GM12878 (cell line): ENCODE measurements at regions not wholly inside any gene's neighbourhood (a gene's known extent, or its start where the extent isn't known, plus 50 kb on each side); places are given as distances from the start of the nearest gene placed in this dataset.

ENCODE experiments used
- ATAC-seq: fragments of 200-7000 bp; cut with Tn5 transposase; 3 replicates; pipeline ENCODE4 v1.9.1; 2020; ENCODE audit warnings: mild to moderate bottlenecking, moderate library complexity
- BruUV-seq: library from RNA; stranded (reverse); fragments of 400-500 nt; replicated peaks from 2 replicates; lab custom pipeline; 2021; lab: Mats Ljungman, UMichigan
- CTCF ChIA-PET: fragments of 300-600 bp; sonication (Branson Sonifier 250); formaldehyde crosslinking; extraction: SDS; loops from one replicate; lab custom pipeline; 2021; ENCODE audit warnings: inconsistent platforms; lab: Yijun Ruan, JAX
- POLR2A ChIA-PET: fragments of 350-600 bp; formaldehyde crosslinking; extraction: SDS; loops from one replicate; lab custom pipeline; 2021; ENCODE audit warnings: inconsistent platforms; lab: Charles Lee
- RAD21 ChIA-PET: fragments of 300-600 bp; sonication (Branson Sonifier 250); formaldehyde crosslinking; loops from one replicate; lab custom pipeline; 2023; ENCODE audit warnings: antibody characterized with exemption; ENCODE audit not compliant: unreplicated experiment; lab: Charles Lee
- SMC1A ChIA-PET: fragments of 300-600 bp; sonication (Branson Sonifier 250); formaldehyde crosslinking; loops from one replicate; lab custom pipeline; 2023; ENCODE audit not compliant: unreplicated experiment, uncharacterized antibody; lab: Charles Lee
- DNase-seq: peaks from one replicate; pipeline ENCODE4 v3.0.0-alpha.2; 2011; ENCODE audit warnings: low read depth, low spot score
- FAIRE-seq: peaks from 3 replicates; lab custom pipeline; 2011; peaks lifted over from hg19 to GRCh38; lab: Jason Lieb, UNC
- H2AFZ ChIP-seq: 2 replicates; pipeline ENCODE4 v1.6.0; 2011; ENCODE audit warnings: low read depth, low read length, control low read depth; ENCODE audit not compliant: control insufficient read depth
- H3K27ac ChIP-seq: 2 replicates; pipeline ENCODE4 v1.5.1; 2011; ENCODE audit warnings: control low read depth; ENCODE audit not compliant: control insufficient read depth, insufficient read depth
- H3K27me3 ChIP-seq, 2 experiments: replicated peaks in 1 of 2; 2 replicates each; pipeline versions ENCODE4 v1.6.0 to v1.6.1; 2011; ENCODE audit warnings: low read length in 1 of 2; ENCODE audit not compliant: control insufficient read depth in 2 of 2, insufficient read depth in 2 of 2
- H3K36me3 ChIP-seq, 2 experiments: 2 replicates each; pipeline ENCODE4 v1.5.1; 2011; ENCODE audit warnings: low read length in 1 of 2; ENCODE audit not compliant: control insufficient read depth in 2 of 2, insufficient read depth in 2 of 2
- H3K4me1 ChIP-seq: 2 replicates; pipeline ENCODE4 v1.6.1; 2011; ENCODE audit warnings: mild to moderate bottlenecking, low read length, moderate library complexity, mixed read lengths; ENCODE audit not compliant: control insufficient read depth, insufficient read depth
- H3K4me2 ChIP-seq: 2 replicates; pipeline ENCODE4 v1.6.0; 2011; ENCODE audit warnings: control low read depth; ENCODE audit not compliant: control insufficient read depth, insufficient read depth
- H3K4me3 ChIP-seq: fragments of 200-600 bp; sonication (generic); 2 replicates; pipeline ENCODE4 v1.5.1; 2016
- H3K79me2 ChIP-seq: 2 replicates; pipeline ENCODE4 v1.6.0; 2011; ENCODE audit warnings: low read length; ENCODE audit not compliant: control insufficient read depth, insufficient read depth
- H3K9ac ChIP-seq: 2 replicates; pipeline ENCODE4 v1.8.0; 2011; ENCODE audit warnings: low read length, control low read depth, mixed read lengths; ENCODE audit not compliant: control insufficient read depth, insufficient read depth
- H3K9me3 ChIP-seq: replicated peaks from 3 replicates; pipeline ENCODE4 v1.5.1; 2011; ENCODE audit warnings: mild to moderate bottlenecking, low read length; ENCODE audit not compliant: control insufficient read depth, insufficient read depth
- H4K20me1 ChIP-seq: 2 replicates; pipeline ENCODE4 v1.6.0; 2011; ENCODE audit not compliant: control insufficient read depth, insufficient read depth
- BACH1 ChIP-seq: fragments of 450-650 bp; IDR thresholded peaks from 2 replicates; pipeline ENCODE4 v1.6.1; 2017; ENCODE audit warnings: mild to moderate bottlenecking, borderline replicate concordance
- CHD1 ChIP-seq: IDR thresholded peaks from 2 replicates; pipeline ENCODE4 v1.6.1; 2012; ENCODE audit warnings: low read depth, low read length, improper control_type of control experiment
- CHD2 ChIP-seq: IDR thresholded peaks from 2 replicates; pipeline ENCODE4 v1.6.1; 2011; ENCODE audit warnings: low read depth, low read length, improper control_type of control experiment, borderline replicate concordance
- NFIC ChIP-seq: IDR thresholded peaks from 2 replicates; pipeline ENCODE4 v1.6.1; 2012; ENCODE audit warnings: low read depth, mild to moderate bottlenecking, inconsistent platforms, low read length, moderate library complexity
- POLR2A ChIP-seq: IDR thresholded peaks from 2 replicates; pipeline ENCODE4 v1.6.1; 2011; ENCODE audit warnings: low read depth, mild to moderate bottlenecking, low read length
- ZZZ3 ChIP-seq: IDR thresholded peaks from 2 replicates; pipeline ENCODE4 v1.6.1; 2011; ENCODE audit warnings: low read depth; ENCODE audit not compliant: control insufficient read depth, insufficient read length
- WGBS: methylation state at CpG from one replicate; pipeline ENCODE4 v1.1.6; 2016; ENCODE audit warnings: low lambda C conversion rate; ENCODE audit not compliant: insufficient replicate concordance, insufficient coverage; ENCODE audit errors: missing lambda C conversion rate; 5-methylcytosine and 5-hydroxymethylcytosine counted together
- in situ Hi-C: fragments of 300-500 bp; cut with MboI; formaldehyde crosslinking; loops from 9 replicates; pipeline ENCODE4 v1.14.3; 2018; ENCODE audit warnings: mixed read lengths
- intact Hi-C: fragments of 100-400 bp; cut with micrococcal nuclease; formaldehyde crosslinking; loops from one replicate; pipeline ENCODE4 v1.14.2; 2022; ENCODE audit not compliant: unreplicated experiment
- TF ChIP-seq, protein P1 (sequence below), 3 experiments: IDR thresholded peaks in 2 of 3; conservative IDR thresholded peaks in 1 of 3; 2 replicates each; pipeline ENCODE4 v1.5.1; 2011; ENCODE audit warnings: low read depth in 3 of 3, low read length in 3 of 3, mild to moderate bottlenecking in 3 of 3, control low read depth in 2 of 3, moderate library complexity in 2 of 3, inconsistent platforms in 1 of 3, mixed read lengths in 1 of 3; ENCODE audit not compliant: control insufficient read depth in 2 of 3, insufficient read depth in 1 of 3; ENCODE audit errors: extremely low read depth in 1 of 3
- TF ChIP-seq, protein P2 (sequence below): fragments of 150-350 bp; IDR thresholded peaks from 2 replicates; pipeline ENCODE4 v1.6.1; 2016; ENCODE audit warnings: low read depth, low read length
- TF ChIP-seq, protein P3 (sequence below): IDR thresholded peaks from 2 replicates; pipeline ENCODE4 v1.6.1; 2011; ENCODE audit warnings: borderline replicate concordance, low read depth, mild to moderate bottlenecking, moderate library complexity, low read length; ENCODE audit not compliant: insufficient read depth, poor library complexity, severe bottlenecking
- TF ChIP-seq, protein P4 (sequence below): fragments of 450-650 bp; formaldehyde crosslinking; IDR thresholded peaks from 2 replicates; pipeline ENCODE4 v1.5.0; 2022; ENCODE audit warnings: mild to moderate bottlenecking, missing genetic modification characterization
- TF ChIP-seq, protein P5 (sequence below): fragments of 450-650 bp; IDR thresholded peaks from 2 replicates; pipeline ENCODE4 v1.6.1; 2017; ENCODE audit warnings: borderline replicate concordance

DNA sequence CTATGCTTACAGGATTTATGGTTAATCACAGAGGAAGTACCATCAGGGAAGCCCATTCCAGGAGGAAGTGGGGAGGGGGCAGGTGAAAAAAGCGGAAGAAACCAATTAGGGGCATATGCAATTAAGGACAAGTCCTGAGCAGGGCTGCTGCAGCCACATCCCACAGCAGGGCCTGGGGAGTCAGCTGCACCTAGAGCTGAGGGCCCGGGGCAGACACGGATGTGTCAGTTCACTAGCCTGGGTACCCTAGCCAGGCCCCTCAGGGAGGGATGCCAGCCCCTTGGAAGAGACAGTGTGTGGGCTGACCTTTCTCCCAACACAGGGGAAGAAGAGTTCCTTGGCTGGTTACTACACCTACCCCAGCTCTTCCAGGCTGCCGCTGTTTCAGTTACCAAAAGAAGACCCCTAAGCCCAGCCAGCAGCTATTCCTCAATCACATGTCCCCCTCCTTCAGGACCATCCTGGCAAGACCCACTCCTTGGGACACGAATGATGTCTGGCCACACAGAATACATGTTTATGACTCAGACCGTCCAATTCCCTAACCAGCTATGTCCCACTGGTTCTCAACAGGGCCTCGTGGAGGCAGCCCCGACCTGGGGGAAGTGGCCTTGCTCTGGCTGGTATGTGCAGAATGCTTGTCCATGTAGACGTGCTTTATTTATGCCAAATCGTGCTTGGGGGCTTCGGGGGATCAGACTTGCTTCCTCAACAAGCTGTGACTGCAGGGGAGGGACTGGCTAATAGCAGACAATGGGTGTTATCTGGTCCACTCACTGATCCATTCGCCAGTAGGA is 133.7 kb upstream of the RTL1 start:
- POLR2A ChIA-PET: no interaction called here
- no peaks in the 10 kb centered on the region for H3K27me3 ChIP-seq
- no peaks in the 10 kb centered on the region for H3K4me1 ChIP-seq
- in situ Hi-C loops (no loop called here), intact Hi-C loops (no loop called here)
- no peak overlapping the region for H3K4me3 ChIP-seq
- RAD21 ChIA-PET: no interaction called here
- no peaks in the 10 kb centered on the region for H4K20me1 ChIP-seq
- 21% methylated on average over 12 of the region's 12 CpGs for WGBS
- BruUV-seq: no TSS peak
- DNase-seq (no peak), ATAC-seq (no peak), FAIRE-seq (no peak)
- H3K27ac ChIP-seq: no peak overlapping the region
- H3K9me3 ChIP-seq: no peaks in the 10 kb centered on the region
- no peak overlapping the region for H2AFZ ChIP-seq
- no peaks in the 10 kb centered on the region for H3K36me3 ChIP-seq
- CTCF ChIA-PET: no interaction called here
- H3K79me2 ChIP-seq: no peaks in the 10 kb centered on the region
- no peak overlapping the region for H3K4me2 ChIP-seq
- no peak overlapping the region for H3K9ac ChIP-seq
- SMC1A ChIA-PET: no interaction called here
- TF ChIP-seq NFIC: no peak
- TF ChIP-seq, protein P1, sequence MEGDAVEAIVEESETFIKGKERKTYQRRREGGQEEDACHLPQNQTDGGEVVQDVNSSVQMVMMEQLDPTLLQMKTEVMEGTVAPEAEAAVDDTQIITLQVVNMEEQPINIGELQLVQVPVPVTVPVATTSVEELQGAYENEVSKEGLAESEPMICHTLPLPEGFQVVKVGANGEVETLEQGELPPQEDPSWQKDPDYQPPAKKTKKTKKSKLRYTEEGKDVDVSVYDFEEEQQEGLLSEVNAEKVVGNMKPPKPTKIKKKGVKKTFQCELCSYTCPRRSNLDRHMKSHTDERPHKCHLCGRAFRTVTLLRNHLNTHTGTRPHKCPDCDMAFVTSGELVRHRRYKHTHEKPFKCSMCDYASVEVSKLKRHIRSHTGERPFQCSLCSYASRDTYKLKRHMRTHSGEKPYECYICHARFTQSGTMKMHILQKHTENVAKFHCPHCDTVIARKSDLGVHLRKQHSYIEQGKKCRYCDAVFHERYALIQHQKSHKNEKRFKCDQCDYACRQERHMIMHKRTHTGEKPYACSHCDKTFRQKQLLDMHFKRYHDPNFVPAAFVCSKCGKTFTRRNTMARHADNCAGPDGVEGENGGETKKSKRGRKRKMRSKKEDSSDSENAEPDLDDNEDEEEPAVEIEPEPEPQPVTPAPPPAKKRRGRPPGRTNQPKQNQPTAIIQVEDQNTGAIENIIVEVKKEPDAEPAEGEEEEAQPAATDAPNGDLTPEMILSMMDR (IDR thresholded peaks at IDR 0.05 in 2 of 3, conservative IDR thresholded peaks at IDR 0.05 in 1 of 3; ENCODE audit: control insufficient read depth in 2 of 3, extremely low read depth in 1 of 3, insufficient read depth in 1 of 3, low read depth in 3 of 3, low read length in 3 of 3): no peak
- TF ChIP-seq, protein P2, sequence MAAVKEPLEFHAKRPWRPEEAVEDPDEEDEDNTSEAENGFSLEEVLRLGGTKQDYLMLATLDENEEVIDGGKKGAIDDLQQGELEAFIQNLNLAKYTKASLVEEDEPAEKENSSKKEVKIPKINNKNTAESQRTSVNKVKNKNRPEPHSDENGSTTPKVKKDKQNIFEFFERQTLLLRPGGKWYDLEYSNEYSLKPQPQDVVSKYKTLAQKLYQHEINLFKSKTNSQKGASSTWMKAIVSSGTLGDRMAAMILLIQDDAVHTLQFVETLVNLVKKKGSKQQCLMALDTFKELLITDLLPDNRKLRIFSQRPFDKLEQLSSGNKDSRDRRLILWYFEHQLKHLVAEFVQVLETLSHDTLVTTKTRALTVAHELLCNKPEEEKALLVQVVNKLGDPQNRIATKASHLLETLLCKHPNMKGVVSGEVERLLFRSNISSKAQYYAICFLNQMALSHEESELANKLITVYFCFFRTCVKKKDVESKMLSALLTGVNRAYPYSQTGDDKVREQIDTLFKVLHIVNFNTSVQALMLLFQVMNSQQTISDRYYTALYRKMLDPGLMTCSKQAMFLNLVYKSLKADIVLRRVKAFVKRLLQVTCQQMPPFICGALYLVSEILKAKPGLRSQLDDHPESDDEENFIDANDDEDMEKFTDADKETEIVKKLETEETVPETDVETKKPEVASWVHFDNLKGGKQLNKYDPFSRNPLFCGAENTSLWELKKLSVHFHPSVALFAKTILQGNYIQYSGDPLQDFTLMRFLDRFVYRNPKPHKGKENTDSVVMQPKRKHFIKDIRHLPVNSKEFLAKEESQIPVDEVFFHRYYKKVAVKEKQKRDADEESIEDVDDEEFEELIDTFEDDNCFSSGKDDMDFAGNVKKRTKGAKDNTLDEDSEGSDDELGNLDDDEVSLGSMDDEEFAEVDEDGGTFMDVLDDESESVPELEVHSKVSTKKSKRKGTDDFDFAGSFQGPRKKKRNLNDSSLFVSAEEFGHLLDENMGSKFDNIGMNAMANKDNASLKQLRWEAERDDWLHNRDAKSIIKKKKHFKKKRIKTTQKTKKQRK: no peak
- no peak for TF ChIP-seq ZZZ3
- TF ChIP-seq, protein P3, sequence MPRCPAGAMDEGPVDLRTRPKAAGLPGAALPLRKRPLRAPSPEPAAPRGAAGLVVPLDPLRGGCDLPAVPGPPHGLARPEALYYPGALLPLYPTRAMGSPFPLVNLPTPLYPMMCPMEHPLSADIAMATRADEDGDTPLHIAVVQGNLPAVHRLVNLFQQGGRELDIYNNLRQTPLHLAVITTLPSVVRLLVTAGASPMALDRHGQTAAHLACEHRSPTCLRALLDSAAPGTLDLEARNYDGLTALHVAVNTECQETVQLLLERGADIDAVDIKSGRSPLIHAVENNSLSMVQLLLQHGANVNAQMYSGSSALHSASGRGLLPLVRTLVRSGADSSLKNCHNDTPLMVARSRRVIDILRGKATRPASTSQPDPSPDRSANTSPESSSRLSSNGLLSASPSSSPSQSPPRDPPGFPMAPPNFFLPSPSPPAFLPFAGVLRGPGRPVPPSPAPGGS: no peak
- TF ChIP-seq, protein P4, sequence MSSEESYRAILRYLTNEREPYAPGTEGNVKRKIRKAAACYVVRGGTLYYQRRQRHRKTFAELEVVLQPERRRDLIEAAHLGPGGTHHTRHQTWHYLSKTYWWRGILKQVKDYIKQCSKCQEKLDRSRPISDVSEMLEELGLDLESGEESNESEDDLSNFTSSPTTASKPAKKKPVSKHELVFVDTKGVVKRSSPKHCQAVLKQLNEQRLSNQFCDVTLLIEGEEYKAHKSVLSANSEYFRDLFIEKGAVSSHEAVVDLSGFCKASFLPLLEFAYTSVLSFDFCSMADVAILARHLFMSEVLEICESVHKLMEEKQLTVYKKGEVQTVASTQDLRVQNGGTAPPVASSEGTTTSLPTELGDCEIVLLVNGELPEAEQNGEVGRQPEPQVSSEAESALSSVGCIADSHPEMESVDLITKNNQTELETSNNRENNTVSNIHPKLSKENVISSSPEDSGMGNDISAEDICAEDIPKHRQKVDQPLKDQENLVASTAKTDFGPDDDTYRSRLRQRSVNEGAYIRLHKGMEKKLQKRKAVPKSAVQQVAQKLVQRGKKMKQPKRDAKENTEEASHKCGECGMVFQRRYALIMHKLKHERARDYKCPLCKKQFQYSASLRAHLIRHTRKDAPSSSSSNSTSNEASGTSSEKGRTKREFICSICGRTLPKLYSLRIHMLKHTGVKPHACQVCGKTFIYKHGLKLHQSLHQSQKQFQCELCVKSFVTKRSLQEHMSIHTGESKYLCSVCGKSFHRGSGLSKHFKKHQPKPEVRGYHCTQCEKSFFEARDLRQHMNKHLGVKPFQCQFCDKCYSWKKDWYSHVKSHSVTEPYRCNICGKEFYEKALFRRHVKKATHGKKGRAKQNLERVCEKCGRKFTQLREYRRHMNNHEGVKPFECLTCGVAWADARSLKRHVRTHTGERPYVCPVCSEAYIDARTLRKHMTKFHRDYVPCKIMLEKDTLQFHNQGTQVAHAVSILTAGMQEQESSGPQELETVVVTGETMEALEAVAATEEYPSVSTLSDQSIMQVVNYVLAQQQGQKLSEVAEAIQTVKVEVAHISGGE: no peak
- no peak for TF ChIP-seq CHD2
- TF ChIP-seq POLR2A: no peak
- TF ChIP-seq, protein P5, sequence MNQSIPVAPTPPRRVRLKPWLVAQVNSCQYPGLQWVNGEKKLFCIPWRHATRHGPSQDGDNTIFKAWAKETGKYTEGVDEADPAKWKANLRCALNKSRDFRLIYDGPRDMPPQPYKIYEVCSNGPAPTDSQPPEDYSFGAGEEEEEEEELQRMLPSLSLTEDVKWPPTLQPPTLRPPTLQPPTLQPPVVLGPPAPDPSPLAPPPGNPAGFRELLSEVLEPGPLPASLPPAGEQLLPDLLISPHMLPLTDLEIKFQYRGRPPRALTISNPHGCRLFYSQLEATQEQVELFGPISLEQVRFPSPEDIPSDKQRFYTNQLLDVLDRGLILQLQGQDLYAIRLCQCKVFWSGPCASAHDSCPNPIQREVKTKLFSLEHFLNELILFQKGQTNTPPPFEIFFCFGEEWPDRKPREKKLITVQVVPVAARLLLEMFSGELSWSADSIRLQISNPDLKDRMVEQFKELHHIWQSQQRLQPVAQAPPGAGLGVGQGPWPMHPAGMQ: no peak
- no peak for TF ChIP-seq CHD1
- TF ChIP-seq BACH1: no peak
